ENCODE measurements at regions not wholly inside any gene's neighbourhood (a gene's known extent, or its start where the extent isn't known, plus 50 kb on each side); places are given as distances from the start of the nearest gene placed in this dataset.

DNA sequence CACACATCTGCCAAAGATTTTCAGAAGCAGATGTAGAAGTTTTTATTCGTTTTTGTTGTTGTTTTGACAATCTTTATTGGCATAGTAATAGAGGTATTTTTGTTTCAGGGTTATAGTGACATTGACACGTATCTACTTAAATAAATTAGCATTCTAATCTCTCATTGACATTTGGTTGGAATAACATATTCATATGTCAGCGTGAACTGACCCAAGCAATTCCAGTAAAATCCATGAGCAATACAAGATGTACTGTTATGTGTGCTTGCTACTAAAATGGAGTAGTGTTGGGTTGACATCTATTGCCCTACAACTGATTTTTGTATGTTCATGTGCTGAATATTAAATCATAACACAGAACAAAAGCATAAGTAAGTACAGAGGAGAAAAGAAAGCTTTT is 284.4 kb upstream of the SMC2 start:
- H3F3A ChIP-seq (ENCODE audit: low read length, unreplicated experiment) = no peaks in the 10 kb centered on the region
- CTCF ChIA-PET = no interaction called here
- DNase-seq (no peak), ATAC-seq (no peak)
- H3K4me3 ChIP-seq (ENCODE audit: low read length) = no peak overlapping the region
- no TSS peak for BruUV-seq (replicated peaks)
- H3K4me2 ChIP-seq (ENCODE audit: low read length) = no peak overlapping the region
- no peak overlapping the region for H3K9ac ChIP-seq (ENCODE audit: low read length)
- no peaks in the 10 kb centered on the region for H4K20me1 ChIP-seq (ENCODE audit: low read length)
- no peaks in the 10 kb centered on the region for H3K4me1 ChIP-seq (ENCODE audit: insufficient read depth, low read length)
- intact Hi-C loops (cut with micrococcal nuclease) = no loop called here
- POLR2A ChIA-PET (ENCODE audit: unreplicated experiment) = no interaction called here
- H3K36me3 ChIP-seq (ENCODE audit: low read depth, low read length) = no peaks in the 10 kb centered on the region
- no peak overlapping the region for H3K27ac ChIP-seq (ENCODE audit: low read length)
- TF ChIP-seq, protein P1, sequence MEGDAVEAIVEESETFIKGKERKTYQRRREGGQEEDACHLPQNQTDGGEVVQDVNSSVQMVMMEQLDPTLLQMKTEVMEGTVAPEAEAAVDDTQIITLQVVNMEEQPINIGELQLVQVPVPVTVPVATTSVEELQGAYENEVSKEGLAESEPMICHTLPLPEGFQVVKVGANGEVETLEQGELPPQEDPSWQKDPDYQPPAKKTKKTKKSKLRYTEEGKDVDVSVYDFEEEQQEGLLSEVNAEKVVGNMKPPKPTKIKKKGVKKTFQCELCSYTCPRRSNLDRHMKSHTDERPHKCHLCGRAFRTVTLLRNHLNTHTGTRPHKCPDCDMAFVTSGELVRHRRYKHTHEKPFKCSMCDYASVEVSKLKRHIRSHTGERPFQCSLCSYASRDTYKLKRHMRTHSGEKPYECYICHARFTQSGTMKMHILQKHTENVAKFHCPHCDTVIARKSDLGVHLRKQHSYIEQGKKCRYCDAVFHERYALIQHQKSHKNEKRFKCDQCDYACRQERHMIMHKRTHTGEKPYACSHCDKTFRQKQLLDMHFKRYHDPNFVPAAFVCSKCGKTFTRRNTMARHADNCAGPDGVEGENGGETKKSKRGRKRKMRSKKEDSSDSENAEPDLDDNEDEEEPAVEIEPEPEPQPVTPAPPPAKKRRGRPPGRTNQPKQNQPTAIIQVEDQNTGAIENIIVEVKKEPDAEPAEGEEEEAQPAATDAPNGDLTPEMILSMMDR (conservative IDR thresholded peaks at IDR 0.05; ENCODE audit: low read depth, low read length) = no peak
- H2AFZ ChIP-seq (ENCODE audit: low read length) = no peak overlapping the region
- no peaks in the 10 kb centered on the region for H3K9me3 ChIP-seq (ENCODE audit: low read length)
- H3K9me2 ChIP-seq (replicated peaks; ENCODE audit: low read length) = no peaks in the 10 kb centered on the region
- no peaks in the 10 kb centered on the region for H3K27me3 ChIP-seq (ENCODE audit: low read length)
- H3K79me2 ChIP-seq (ENCODE audit: low read length) = no peaks in the 10 kb centered on the region

DNA sequence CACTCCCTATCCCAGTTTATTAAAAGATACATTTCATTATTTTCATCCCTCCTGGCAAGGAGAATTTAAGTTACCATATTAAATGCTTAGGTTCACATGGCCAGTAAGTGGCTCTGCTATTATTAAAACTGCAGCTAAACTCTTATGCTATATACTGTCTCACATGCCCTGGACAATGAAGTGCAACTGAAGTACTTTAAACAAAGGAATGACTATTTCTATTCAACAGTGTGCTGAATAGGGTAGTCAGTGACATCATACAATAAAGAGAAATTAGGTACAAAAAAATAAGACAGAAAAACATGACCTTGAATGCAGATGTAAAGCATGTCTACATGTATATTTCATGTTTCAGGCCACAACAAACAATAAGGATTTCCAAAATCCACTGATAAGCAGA is 282.6 kb upstream of the SMC2 start:
- H3K9me2 ChIP-seq (replicated peaks; ENCODE audit: low read length) = no peaks in the 10 kb centered on the region
- intact Hi-C loops (cut with micrococcal nuclease) = no loop called here
- H3K4me1 ChIP-seq (ENCODE audit: insufficient read depth, low read length) = no peaks in the 10 kb centered on the region
- no peak overlapping the region for H3K4me2 ChIP-seq (ENCODE audit: low read length)
- H3K79me2 ChIP-seq (ENCODE audit: low read length) = no peaks in the 10 kb centered on the region
- no peak overlapping the region for H2AFZ ChIP-seq (ENCODE audit: low read length)
- H3K27me3 ChIP-seq (ENCODE audit: low read length) = no peaks in the 10 kb centered on the region
- H3K9ac ChIP-seq (ENCODE audit: low read length) = no peak overlapping the region
- no peaks in the 10 kb centered on the region for H3K9me3 ChIP-seq (ENCODE audit: low read length)
- BruUV-seq (replicated peaks) = no TSS peak
- H4K20me1 ChIP-seq (ENCODE audit: low read length) = no peaks in the 10 kb centered on the region
- no peaks in the 10 kb centered on the region for H3F3A ChIP-seq (ENCODE audit: low read length, unreplicated experiment)
- ChIA-PET CTCF (no interaction called here), POLR2A (ENCODE audit: unreplicated experiment) (no interaction called here)
- ATAC-seq (no peak), DNase-seq (no peak)
- H3K27ac ChIP-seq (ENCODE audit: low read length) = no peak overlapping the region
- no peak for TF ChIP-seq EZH2phosphoT487 (IDR thresholded peaks at IDR 0.05; ENCODE audit: borderline replicate concordance, low read length)
- TF ChIP-seq, protein P1 (conservative IDR thresholded peaks at IDR 0.05; ENCODE audit: low read depth, low read length) = no peak
- TF ChIP-seq EZH2 (IDR thresholded peaks at IDR 0.05; ENCODE audit: low read length, unreplicated experiment) = no peak
- H3K4me3 ChIP-seq (ENCODE audit: low read length) = no peak overlapping the region
- H3K36me3 ChIP-seq (ENCODE audit: low read depth, low read length) = no peaks in the 10 kb centered on the region

DNA sequence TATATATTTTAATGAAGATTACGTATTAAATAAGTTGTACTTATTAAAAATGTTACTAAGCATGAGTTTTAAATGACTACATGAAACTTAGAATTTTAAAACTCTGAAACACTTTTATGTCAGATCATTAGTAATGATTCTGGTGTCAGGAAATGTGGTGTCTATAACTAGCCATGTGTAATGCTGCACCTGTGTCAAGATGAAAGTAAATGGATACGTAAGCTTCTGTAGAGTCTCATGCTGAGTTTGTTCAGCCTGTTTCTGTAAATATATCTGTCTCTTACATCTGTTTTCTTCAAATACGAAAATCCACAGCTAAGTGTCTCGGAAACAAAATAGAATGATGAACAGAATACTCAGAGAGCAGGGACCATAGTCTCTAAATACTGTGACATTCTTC is 278.0 kb upstream of the SMC2 start:
- BruUV-seq (replicated peaks) = no TSS peak
- CTCF ChIA-PET = no interaction called here
- ATAC-seq = no peak

More for the DNA sequence above, 278.0 kb upstream of the SMC2 start:
- H3F3A ChIP-seq (ENCODE audit: low read length, unreplicated experiment) = no peaks in the 10 kb centered on the region
- no peak for DNase-seq
- H3K79me2 ChIP-seq (ENCODE audit: low read length) = no peaks in the 10 kb centered on the region
- H3K27ac ChIP-seq (ENCODE audit: low read length) = no peak overlapping the region
- H3K4me1 ChIP-seq (ENCODE audit: insufficient read depth, low read length) = no peaks in the 10 kb centered on the region
- H4K20me1 ChIP-seq (ENCODE audit: low read length) = no peaks in the 10 kb centered on the region
- H3K4me2 ChIP-seq (ENCODE audit: low read length) = no peak overlapping the region
- H3K9me2 ChIP-seq (replicated peaks; ENCODE audit: low read length) = no peaks in the 10 kb centered on the region
- no peaks in the 10 kb centered on the region for H3K36me3 ChIP-seq (ENCODE audit: low read depth, low read length)
- H3K9me3 ChIP-seq (ENCODE audit: low read length) = no peaks in the 10 kb centered on the region
- H2AFZ ChIP-seq (ENCODE audit: low read length) = no peak overlapping the region
- H3K4me3 ChIP-seq (ENCODE audit: low read length) = no peak overlapping the region
- H3K9ac ChIP-seq (ENCODE audit: low read length) = no peak overlapping the region
- TF ChIP-seq, protein P1 (conservative IDR thresholded peaks at IDR 0.05; ENCODE audit: low read depth, low read length) = no peak
- no peak for TF ChIP-seq EZH2phosphoT487 (IDR thresholded peaks at IDR 0.05; ENCODE audit: borderline replicate concordance, low read length)
- no peak for TF ChIP-seq EZH2 (IDR thresholded peaks at IDR 0.05; ENCODE audit: low read length, unreplicated experiment)
- H3K27me3 ChIP-seq (ENCODE audit: low read length) = no peaks in the 10 kb centered on the region
- POLR2A ChIA-PET (ENCODE audit: unreplicated experiment) = no interaction called here
- intact Hi-C loops (cut with micrococcal nuclease) = no loop called here
